ENCODE measurements at regions not wholly inside any gene's neighbourhood (a gene's known extent, or its start where the extent isn't known, plus 50 kb on each side); places are given as distances from the start of the nearest gene placed in this dataset.

- Mint-ChIP-seq H3K36me3 (ENCODE audit: insufficient read depth, unreplicated experiment) (no peaks in the 10 kb centered on the region), H3K27me3 (ENCODE audit: insufficient read depth, unreplicated experiment) (no peaks in the 10 kb centered on the region), H3K27ac (ENCODE audit: low read depth, unreplicated experiment) (peak overlapping the region; percentile 8), H3K4me1 (ENCODE audit: insufficient read depth, unreplicated experiment) (peaks cover 6% of the 10 kb centered on the region), H3K4me3 (ENCODE audit: unreplicated experiment) (no peak overlapping the region), H3K9me3 (ENCODE audit: unreplicated experiment) (peaks cover 6% of the 10 kb centered on the region)
- intact Hi-C loops (cut with micrococcal nuclease): loop anchor here (10.0 kb wide), 1 partner anchor 77 kb away; no protein-coding TSS in a partner anchor
- BruUV-seq (replicated peaks): no TSS peak
- POLR2A ChIA-PET: interaction anchor here (0.9 to 1.2 kb wide), 3 partner anchors 11 to 370 kb away, joined by 3 to 4 read pairs (median 4); no protein-coding TSS in a partner anchor
- no peak for TF ChIP-seq CTCF (IDR thresholded peaks at IDR 0.05; ENCODE audit: unreplicated experiment)
- CTCF ChIA-PET: interaction anchor here (1.6 kb wide), 1 partner anchor 75 kb away, joined by 4 read pairs; no protein-coding TSS in a partner anchor
- peak; percentile 25 for DNase-seq (ENCODE audit: unreplicated experiment)
Observed at GRCh38 chr11:92811341-92811740, 158.1 kb upstream of the MTNR1B start.

- POLR2A ChIA-PET: no interaction called here
- no TSS peak for BruUV-seq (replicated peaks)
- no peak overlapping the region for H3K27ac Mint-ChIP-seq (ENCODE audit: low read depth, unreplicated experiment)
- no peaks in the 10 kb centered on the region for H3K36me3 Mint-ChIP-seq (ENCODE audit: insufficient read depth, unreplicated experiment)
- no peak overlapping the region for H3K4me3 Mint-ChIP-seq (ENCODE audit: unreplicated experiment)
- CTCF ChIA-PET: interaction anchor here (0.7 to 1.6 kb wide), 2 partner anchors 73 to 162 kb away, joined by 3 to 4 read pairs; no protein-coding TSS in a partner anchor
- no peak for TF ChIP-seq CTCF (IDR thresholded peaks at IDR 0.05; ENCODE audit: unreplicated experiment)
- H3K27me3 Mint-ChIP-seq (ENCODE audit: insufficient read depth, unreplicated experiment): peaks cover 12% of the 10 kb centered on the region
- intact Hi-C loops (cut with micrococcal nuclease): loop anchor here (10.0 kb wide), 1 partner anchor 78 kb away; no protein-coding TSS in a partner anchor
- H3K4me1 Mint-ChIP-seq (ENCODE audit: insufficient read depth, unreplicated experiment): peaks cover 6% of the 10 kb centered on the region
- no peak for DNase-seq (ENCODE audit: unreplicated experiment)
- H3K9me3 Mint-ChIP-seq (ENCODE audit: unreplicated experiment): peaks cover 6% of the 10 kb centered on the region
Observed at GRCh38 chr11:92812841-92813240, 156.6 kb upstream of the MTNR1B start.

GRCh38 chr11:92819830-92820229 is 149.6 kb upstream of the MTNR1B start:
- peaks cover 12% of the 10 kb centered on the region for H3K27me3 Mint-ChIP-seq (ENCODE audit: insufficient read depth, unreplicated experiment)
- intact Hi-C loops (cut with micrococcal nuclease): loop anchor here (10.0 kb wide), 1 partner anchor 85 kb away; no protein-coding TSS in a partner anchor
- TF ChIP-seq CTCF (IDR thresholded peaks at IDR 0.05; ENCODE audit: unreplicated experiment): no peak
- ChIA-PET CTCF (no interaction called here), POLR2A (no interaction called here)
- no TSS peak for BruUV-seq (replicated peaks)
- no peaks in the 10 kb centered on the region for H3K4me1 Mint-ChIP-seq (ENCODE audit: insufficient read depth, unreplicated experiment)
- no peak overlapping the region for H3K4me3 Mint-ChIP-seq (ENCODE audit: unreplicated experiment)
- H3K9me3 Mint-ChIP-seq (ENCODE audit: unreplicated experiment): peaks cover 2% of the 10 kb centered on the region
- no peak overlapping the region for H3K27ac Mint-ChIP-seq (ENCODE audit: low read depth, unreplicated experiment)
- no peak for DNase-seq (ENCODE audit: unreplicated experiment)
- H3K36me3 Mint-ChIP-seq (ENCODE audit: insufficient read depth, unreplicated experiment): no peaks in the 10 kb centered on the region

GRCh38 chr11:92820860-92821259 is 148.6 kb upstream of the MTNR1B start:
- peaks cover 12% of the 10 kb centered on the region for H3K27me3 Mint-ChIP-seq (ENCODE audit: insufficient read depth, unreplicated experiment)

More at GRCh38 chr11:92820860-92821259, 148.6 kb upstream of the MTNR1B start:
- CTCF ChIA-PET: no interaction called here
- Mint-ChIP-seq H3K27ac (ENCODE audit: low read depth, unreplicated experiment) (no peak overlapping the region), H3K4me3 (ENCODE audit: unreplicated experiment) (no peak overlapping the region), H3K4me1 (ENCODE audit: insufficient read depth, unreplicated experiment) (peaks cover 6% of the 10 kb centered on the region), H3K36me3 (ENCODE audit: insufficient read depth, unreplicated experiment) (no peaks in the 10 kb centered on the region), H3K9me3 (ENCODE audit: unreplicated experiment) (no peaks in the 10 kb centered on the region)
- intact Hi-C loops (cut with micrococcal nuclease): no loop called here
- TF ChIP-seq CTCF (IDR thresholded peaks at IDR 0.05; ENCODE audit: unreplicated experiment): no peak
- BruUV-seq (replicated peaks): no TSS peak
- no peak for DNase-seq (ENCODE audit: unreplicated experiment)
- POLR2A ChIA-PET: interaction anchor here (0.8 kb wide), 1 partner anchor 9 kb away, joined by 4 read pairs; no protein-coding TSS in a partner anchor
